Endothelial cell (in vitro differentiated cells): ENCODE measurements at regions not wholly inside any gene's neighbourhood (a gene's known extent, or its start where the extent isn't known, plus 50 kb on each side); places are given as distances from the start of the nearest gene placed in this dataset.

Experiments used
- DNase-seq: peaks from one replicate; pipeline ENCODE4 v3.0.0; 2021; ENCODE audit warnings: low spot score
- H3K27ac Mint-ChIP-seq: one replicate; pipeline ENCODE4 v1.8.0; 2021; ENCODE audit warnings: mixed read lengths, inconsistent platforms; ENCODE audit not compliant: unreplicated experiment
- H3K27me3 Mint-ChIP-seq: one replicate; pipeline ENCODE4 v1.8.0; 2021; ENCODE audit warnings: mild to moderate bottlenecking, moderate library complexity, mixed read lengths, inconsistent platforms; ENCODE audit not compliant: unreplicated experiment
- H3K36me3 Mint-ChIP-seq: one replicate; pipeline ENCODE4 v1.8.0; 2021; ENCODE audit warnings: mild to moderate bottlenecking, low read depth, mixed read lengths, inconsistent platforms; ENCODE audit not compliant: unreplicated experiment
- H3K4me1 Mint-ChIP-seq: one replicate; pipeline ENCODE4 v1.8.0; 2021; ENCODE audit warnings: mild to moderate bottlenecking, mixed read lengths, inconsistent platforms; ENCODE audit not compliant: unreplicated experiment
- H3K4me3 Mint-ChIP-seq: one replicate; pipeline ENCODE4 v1.8.0; 2021; ENCODE audit warnings: mild to moderate bottlenecking, mixed read lengths, inconsistent platforms; ENCODE audit not compliant: unreplicated experiment
- H3K9me3 Mint-ChIP-seq: one replicate; pipeline ENCODE4 v1.8.0; 2021; ENCODE audit warnings: mixed read lengths, inconsistent platforms; ENCODE audit not compliant: unreplicated experiment
- TF ChIP-seq, protein P1 (sequence below): fragments of 200-600 bp; sonication (generic); IDR thresholded peaks from one replicate; pipeline ENCODE4 v1.5.0; 2021; ENCODE audit warnings: antibody characterized with exemption; ENCODE audit not compliant: unreplicated experiment

DNA sequence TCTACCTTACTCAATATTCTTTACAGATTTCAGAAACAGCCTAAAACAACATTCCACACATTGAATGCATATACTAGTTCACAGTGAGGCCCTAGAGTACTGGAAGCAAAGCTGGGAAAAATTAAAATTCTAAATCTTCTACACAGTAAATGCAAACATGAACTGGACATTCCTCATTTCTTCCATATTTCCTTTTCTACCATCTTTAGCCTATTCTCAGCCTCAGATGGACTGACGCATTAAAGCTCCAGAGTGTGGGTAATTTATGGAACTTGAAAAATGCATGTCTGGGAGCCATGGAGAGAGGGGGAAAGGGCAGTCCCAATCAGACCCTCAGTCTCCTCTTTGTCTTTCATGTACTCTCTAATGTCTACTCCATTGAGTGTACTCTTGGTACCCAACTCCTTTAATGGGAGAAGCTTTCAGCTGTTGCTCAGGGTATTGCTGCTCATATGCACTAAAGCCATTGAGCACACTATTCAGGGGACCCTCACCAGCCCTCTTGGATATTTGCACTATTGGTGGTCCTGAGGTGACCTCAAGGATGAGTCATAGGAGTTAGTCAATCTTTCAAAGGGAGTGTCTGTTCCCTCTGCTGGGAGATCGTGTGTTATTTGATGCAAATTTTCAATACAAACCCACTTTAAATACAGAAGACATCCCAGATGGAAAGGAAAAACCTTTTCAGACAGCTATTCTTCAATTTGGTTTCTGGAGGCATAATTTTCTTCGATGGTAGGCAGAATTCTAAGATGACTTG lies 83.3 kb upstream of the KCNJ15 start:
- DNase-seq = no peak
- no peak overlapping the region for H3K27ac Mint-ChIP-seq
- no peak overlapping the region for H3K4me3 Mint-ChIP-seq
- H3K27me3 Mint-ChIP-seq = no peaks in the 10 kb centered on the region
- H3K36me3 Mint-ChIP-seq = no peaks in the 10 kb centered on the region
- peaks cover 21% of the 10 kb centered on the region for H3K4me1 Mint-ChIP-seq
- TF ChIP-seq, protein P1, sequence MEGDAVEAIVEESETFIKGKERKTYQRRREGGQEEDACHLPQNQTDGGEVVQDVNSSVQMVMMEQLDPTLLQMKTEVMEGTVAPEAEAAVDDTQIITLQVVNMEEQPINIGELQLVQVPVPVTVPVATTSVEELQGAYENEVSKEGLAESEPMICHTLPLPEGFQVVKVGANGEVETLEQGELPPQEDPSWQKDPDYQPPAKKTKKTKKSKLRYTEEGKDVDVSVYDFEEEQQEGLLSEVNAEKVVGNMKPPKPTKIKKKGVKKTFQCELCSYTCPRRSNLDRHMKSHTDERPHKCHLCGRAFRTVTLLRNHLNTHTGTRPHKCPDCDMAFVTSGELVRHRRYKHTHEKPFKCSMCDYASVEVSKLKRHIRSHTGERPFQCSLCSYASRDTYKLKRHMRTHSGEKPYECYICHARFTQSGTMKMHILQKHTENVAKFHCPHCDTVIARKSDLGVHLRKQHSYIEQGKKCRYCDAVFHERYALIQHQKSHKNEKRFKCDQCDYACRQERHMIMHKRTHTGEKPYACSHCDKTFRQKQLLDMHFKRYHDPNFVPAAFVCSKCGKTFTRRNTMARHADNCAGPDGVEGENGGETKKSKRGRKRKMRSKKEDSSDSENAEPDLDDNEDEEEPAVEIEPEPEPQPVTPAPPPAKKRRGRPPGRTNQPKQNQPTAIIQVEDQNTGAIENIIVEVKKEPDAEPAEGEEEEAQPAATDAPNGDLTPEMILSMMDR = no peak
- H3K9me3 Mint-ChIP-seq = no peaks in the 10 kb centered on the region

DNA sequence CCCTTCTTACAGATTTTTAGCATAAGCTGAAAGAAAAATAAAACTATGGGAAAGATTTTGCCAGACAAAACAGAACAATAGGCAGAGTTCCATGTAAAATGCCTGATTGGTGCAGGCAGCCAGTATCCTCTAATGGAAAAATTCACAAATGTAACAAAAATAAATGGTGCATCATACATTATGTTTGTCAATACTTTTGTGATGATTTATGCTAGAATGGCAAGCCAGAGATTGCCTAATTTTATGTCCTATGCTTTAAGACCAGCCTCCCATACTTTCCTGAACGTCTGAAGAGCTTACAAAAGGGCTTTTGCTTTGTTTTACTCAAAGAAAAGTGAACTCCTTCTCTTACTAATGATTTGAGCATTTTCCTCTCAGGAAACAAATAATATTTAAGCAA lies 81.5 kb upstream of the KCNJ15 start:
- Mint-ChIP-seq H3K27ac (no peak overlapping the region), H3K4me1 (peaks cover 21% of the 10 kb centered on the region), H3K9me3 (no peaks in the 10 kb centered on the region), H3K36me3 (no peaks in the 10 kb centered on the region), H3K4me3 (no peak overlapping the region), H3K27me3 (no peaks in the 10 kb centered on the region)
- DNase-seq = no peak
- TF ChIP-seq, protein P1 = no peak

DNA sequence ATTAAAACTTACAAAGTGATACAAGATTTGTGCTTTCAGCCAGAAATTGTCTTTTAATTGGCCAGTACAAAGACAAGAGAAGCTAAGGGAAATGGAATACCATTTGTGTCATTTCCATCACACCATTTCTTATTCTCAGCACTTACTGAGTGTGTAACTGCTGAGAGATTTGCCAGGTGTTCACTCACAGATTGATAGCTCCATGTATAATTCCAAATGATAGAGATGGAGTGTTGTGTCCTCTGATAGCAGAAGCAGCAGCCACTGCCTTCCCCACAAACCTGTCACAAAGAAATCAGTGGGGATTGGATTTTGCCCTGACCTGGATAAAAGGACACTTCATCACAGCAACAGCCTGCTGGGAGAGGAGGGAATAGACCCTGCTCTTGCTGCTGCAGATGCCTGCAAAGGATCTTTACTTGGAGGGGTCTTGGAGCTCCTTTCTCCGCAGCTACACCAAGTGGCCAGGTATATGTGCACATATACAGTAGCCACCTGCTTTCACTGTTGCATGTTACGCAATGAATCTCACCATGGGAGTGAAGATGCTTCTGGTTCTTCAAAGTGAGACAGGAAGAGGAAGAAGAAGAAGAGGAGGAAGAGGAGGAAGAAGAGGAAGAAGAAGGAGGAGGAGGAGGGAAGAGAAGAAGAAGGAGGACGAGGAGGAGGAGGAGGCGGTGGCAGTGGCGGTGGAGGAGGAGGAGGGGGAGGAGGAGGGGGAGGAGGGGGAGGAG lies 78.7 kb upstream of the KCNJ15 start:
- H3K9me3 Mint-ChIP-seq = no peaks in the 10 kb centered on the region
- no peaks in the 10 kb centered on the region for H3K4me1 Mint-ChIP-seq
- H3K27me3 Mint-ChIP-seq = no peaks in the 10 kb centered on the region
- TF ChIP-seq, protein P1 = no peak
- no peaks in the 10 kb centered on the region for H3K36me3 Mint-ChIP-seq
- H3K4me3 Mint-ChIP-seq = no peak overlapping the region
- no peak overlapping the region for H3K27ac Mint-ChIP-seq
- DNase-seq = no peak

DNA sequence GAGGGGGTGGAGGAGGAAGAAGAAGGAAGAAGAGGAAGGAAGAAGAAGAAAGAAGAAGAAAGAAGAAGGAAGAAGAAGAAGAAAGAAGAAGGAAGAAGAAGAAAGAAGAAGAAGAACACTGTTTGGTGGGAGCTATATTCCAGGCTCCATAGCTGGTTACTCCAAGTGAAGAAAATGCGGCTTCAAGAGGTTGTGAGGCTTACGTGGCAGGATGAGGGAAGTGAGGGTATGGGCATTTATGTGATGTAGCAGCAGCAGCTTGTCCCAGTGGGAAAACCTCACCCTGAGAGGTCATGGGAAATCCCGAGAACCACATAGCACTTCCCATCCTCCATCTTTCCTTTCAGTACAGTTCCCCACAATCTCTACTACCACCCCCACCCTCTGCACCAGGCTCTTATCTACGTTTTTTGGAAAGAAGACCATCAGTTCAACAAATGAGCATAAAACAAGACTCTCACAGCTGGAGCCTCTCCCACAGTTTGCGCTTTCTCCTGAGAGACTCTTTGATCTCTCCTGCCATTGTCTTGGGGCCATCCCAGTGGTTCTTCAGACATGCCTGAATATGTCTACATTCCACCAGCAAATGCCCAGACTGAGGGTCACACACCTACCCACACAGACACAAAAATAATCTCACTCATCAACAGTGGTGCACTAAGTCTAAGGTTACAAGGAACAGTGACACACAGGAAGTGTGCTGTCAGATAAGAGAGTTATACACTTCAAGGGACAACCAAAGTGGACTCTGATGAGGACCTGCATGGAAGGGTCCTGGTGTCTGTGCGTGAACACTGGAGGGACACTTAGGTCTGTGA lies 77.9 kb upstream of the KCNJ15 start:
- TF ChIP-seq, protein P1 = no peak
- H3K27me3 Mint-ChIP-seq = no peaks in the 10 kb centered on the region
- H3K27ac Mint-ChIP-seq = no peak overlapping the region
- no peaks in the 10 kb centered on the region for H3K36me3 Mint-ChIP-seq
- no peak overlapping the region for H3K4me3 Mint-ChIP-seq
- no peaks in the 10 kb centered on the region for H3K4me1 Mint-ChIP-seq
- H3K9me3 Mint-ChIP-seq = no peaks in the 10 kb centered on the region
- no peak for DNase-seq
